IPS-20b (cell line): ENCODE measurements at regions not wholly inside any gene's neighbourhood (a gene's known extent, or its start where the extent isn't known, plus 50 kb on each side); places are given as distances from the start of the nearest gene placed in this dataset.

Source experiments
- H3K27ac ChIP-seq: one replicate; pipeline ENCODE4 v1.5.1; 2013; ENCODE audit warnings: low read length
- H3K27me3 ChIP-seq: 2 replicates; pipeline ENCODE4 v1.6.1; 2013; ENCODE audit warnings: mild to moderate bottlenecking, low read length, inconsistent platforms; ENCODE audit not compliant: insufficient read depth
- H3K36me3 ChIP-seq: 2 replicates; pipeline ENCODE4 v1.6.1; 2013; ENCODE audit warnings: low read depth, mild to moderate bottlenecking, inconsistent platforms, low read length, moderate library complexity; ENCODE audit not compliant: insufficient read depth
- H3K4me1 ChIP-seq: 2 replicates; pipeline ENCODE4 v1.6.1; 2013; ENCODE audit warnings: mild to moderate bottlenecking, control low read depth, inconsistent platforms, low read length, moderate library complexity; ENCODE audit not compliant: insufficient read depth
- H3K4me3 ChIP-seq: 2 replicates; pipeline ENCODE4 v1.5.1; 2013; ENCODE audit warnings: mild to moderate bottlenecking, low read length, inconsistent platforms
- H3K9ac ChIP-seq: 2 replicates; pipeline ENCODE4 v1.6.1; 2013; ENCODE audit warnings: low read depth, mild to moderate bottlenecking, inconsistent platforms, low read length, moderate library complexity
- H3K9me3 ChIP-seq: 2 replicates; pipeline ENCODE4 v1.6.1; 2013; ENCODE audit warnings: mild to moderate bottlenecking, low read depth, low read length, inconsistent platforms; ENCODE audit not compliant: insufficient read depth

- Histone ChIP-seq H3K27me3 (no peaks in the 10 kb centered on the region), H3K36me3 (no peaks in the 10 kb centered on the region), H3K9me3 (no peaks in the 10 kb centered on the region), H3K9ac (no peak overlapping the region), H3K4me1 (no peaks in the 10 kb centered on the region), H3K4me3 (no peak overlapping the region), H3K27ac (no peak overlapping the region)
Measured at GRCh38 chr5:28877050-28877449, 1838.7 kb upstream of the CDH9 start.

- no peaks in the 10 kb centered on the region for H3K4me1 ChIP-seq
- no peaks in the 10 kb centered on the region for H3K36me3 ChIP-seq
- H3K27ac ChIP-seq, result no peak overlapping the region
- no peak overlapping the region for H3K9ac ChIP-seq
- H3K9me3 ChIP-seq, result no peaks in the 10 kb centered on the region
- no peak overlapping the region for H3K4me3 ChIP-seq
- no peaks in the 10 kb centered on the region for H3K27me3 ChIP-seq
Measured at GRCh38 chr5:28864006-28864405, 1825.6 kb upstream of the CDH9 start.

GRCh38 chr5:28862860-28863196 lies 1824.4 kb upstream of the CDH9 start:
- Histone ChIP-seq H3K27me3 (no peaks in the 10 kb centered on the region), H3K9ac (no peak overlapping the region), H3K4me3 (no peak overlapping the region), H3K36me3 (no peaks in the 10 kb centered on the region), H3K9me3 (no peaks in the 10 kb centered on the region), H3K27ac (no peak overlapping the region), H3K4me1 (no peaks in the 10 kb centered on the region)

GRCh38 chr5:28862137-28862859 lies 1823.9 kb upstream of the CDH9 start:
- Histone ChIP-seq H3K4me1 (no peaks in the 10 kb centered on the region), H3K4me3 (no peak overlapping the region), H3K36me3 (no peaks in the 10 kb centered on the region), H3K27me3 (no peaks in the 10 kb centered on the region), H3K27ac (no peak overlapping the region), H3K9me3 (no peaks in the 10 kb centered on the region), H3K9ac (no peak overlapping the region)

GRCh38 chr5:28855626-28856025 lies 1817.2 kb upstream of the CDH9 start:
- H3K36me3 ChIP-seq, result no peaks in the 10 kb centered on the region
- no peaks in the 10 kb centered on the region for H3K27me3 ChIP-seq
- H3K9me3 ChIP-seq, result no peaks in the 10 kb centered on the region
- no peak overlapping the region for H3K4me3 ChIP-seq
- H3K9ac ChIP-seq, result no peak overlapping the region
- H3K4me1 ChIP-seq, result no peaks in the 10 kb centered on the region
- H3K27ac ChIP-seq, result no peak overlapping the region

GRCh38 chr5:28850320-28850921 lies 1812.0 kb upstream of the CDH9 start:
- Histone ChIP-seq H3K36me3 (no peaks in the 10 kb centered on the region), H3K4me1 (no peaks in the 10 kb centered on the region), H3K27me3 (no peaks in the 10 kb centered on the region), H3K4me3 (no peak overlapping the region), H3K9ac (no peak overlapping the region), H3K27ac (no peak overlapping the region), H3K9me3 (no peaks in the 10 kb centered on the region)

- Histone ChIP-seq H3K36me3 (no peaks in the 10 kb centered on the region), H3K4me3 (no peak overlapping the region), H3K9me3 (no peaks in the 10 kb centered on the region), H3K9ac (no peak overlapping the region), H3K27ac (no peak overlapping the region), H3K27me3 (no peaks in the 10 kb centered on the region), H3K4me1 (no peaks in the 10 kb centered on the region)
Measured at GRCh38 chr5:28831042-28831441, 1792.7 kb upstream of the CDH9 start.

GRCh38 chr5:28823231-28823630 lies 1784.8 kb upstream of the CDH9 start:
- Histone ChIP-seq H3K27ac (no peak overlapping the region), H3K4me3 (no peak overlapping the region), H3K4me1 (no peaks in the 10 kb centered on the region), H3K9me3 (peaks cover 25% of the 10 kb centered on the region), H3K36me3 (no peaks in the 10 kb centered on the region), H3K27me3 (no peaks in the 10 kb centered on the region), H3K9ac (no peak overlapping the region)

- no peak overlapping the region for H3K9ac ChIP-seq
- no peaks in the 10 kb centered on the region for H3K27me3 ChIP-seq
- no peaks in the 10 kb centered on the region for H3K36me3 ChIP-seq
- no peak overlapping the region for H3K4me3 ChIP-seq
- no peaks in the 10 kb centered on the region for H3K4me1 ChIP-seq
- H3K9me3 ChIP-seq, result peaks cover 25% of the 10 kb centered on the region
- H3K27ac ChIP-seq, result no peak overlapping the region
Measured at GRCh38 chr5:28822071-28822470, 1783.7 kb upstream of the CDH9 start.

- Histone ChIP-seq H3K4me3 (no peak overlapping the region), H3K27me3 (no peaks in the 10 kb centered on the region), H3K9me3 (no peaks in the 10 kb centered on the region), H3K9ac (no peak overlapping the region), H3K27ac (no peak overlapping the region), H3K36me3 (no peaks in the 10 kb centered on the region), H3K4me1 (no peaks in the 10 kb centered on the region)
Measured at GRCh38 chr5:28810751-28811136, 1772.4 kb upstream of the CDH9 start.

- Histone ChIP-seq H3K9ac (no peak overlapping the region), H3K4me3 (no peak overlapping the region)
Measured at GRCh38 chr5:28809811-28810750, 1771.7 kb upstream of the CDH9 start.

More at GRCh38 chr5:28809811-28810750, 1771.7 kb upstream of the CDH9 start:
- Histone ChIP-seq H3K4me1 (no peaks in the 10 kb centered on the region), H3K9me3 (no peaks in the 10 kb centered on the region), H3K36me3 (no peaks in the 10 kb centered on the region), H3K27me3 (no peaks in the 10 kb centered on the region), H3K27ac (no peak overlapping the region)
